ENCODE measurements at regions not wholly inside any gene's neighbourhood (a gene's known extent, or its start where the extent isn't known, plus 50 kb on each side); places are given as distances from the start of the nearest gene placed in this dataset.
"Not testable (repeated sequence)": the region's sequence is repeated elsewhere in the genome, so short reads cannot be mapped to it uniquely, and the experiment has no call there.

DNA sequence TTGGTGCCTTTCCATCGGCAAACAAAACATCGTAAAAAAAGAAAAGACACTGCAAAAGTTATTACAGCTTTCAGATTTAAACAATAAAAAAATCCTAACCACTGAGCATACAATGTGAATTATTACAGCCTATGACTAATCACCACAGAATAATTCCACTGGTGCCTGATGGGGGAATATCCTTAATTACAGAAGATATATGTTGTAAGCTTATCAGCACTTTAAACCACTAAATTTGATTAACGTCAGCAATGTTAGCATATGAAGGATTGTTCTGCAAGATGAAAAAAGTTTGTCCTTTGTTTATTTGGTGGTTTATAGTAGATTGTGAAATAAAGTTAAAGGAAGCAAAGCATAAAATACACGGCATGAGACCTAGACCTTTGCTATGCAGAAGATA is 210.2 kb upstream of the ADAMTS3 start:
- no peak for DNase-seq (ENCODE audit: low read depth in 2 of 2)

DNA sequence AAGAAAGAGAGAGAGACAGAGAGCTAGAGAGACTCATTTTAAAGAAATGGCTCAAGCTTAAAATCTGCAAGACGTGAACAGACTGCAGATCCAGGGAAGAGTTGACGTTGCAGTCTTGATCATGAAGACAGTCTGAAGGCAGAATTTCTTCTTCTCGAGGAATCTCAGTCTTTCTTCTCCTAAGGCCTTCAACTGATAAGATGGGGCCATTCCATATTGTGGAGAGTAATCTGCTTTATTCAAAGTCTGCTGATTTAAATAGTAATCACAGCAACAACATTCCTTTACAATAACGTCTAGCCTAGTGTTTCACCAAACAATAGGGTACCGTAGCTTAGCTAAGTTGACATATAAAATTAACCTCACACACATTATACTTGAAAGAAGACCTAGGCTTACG is 208.4 kb upstream of the ADAMTS3 start:
- no peak for DNase-seq (ENCODE audit: low read depth in 2 of 2)

DNA sequence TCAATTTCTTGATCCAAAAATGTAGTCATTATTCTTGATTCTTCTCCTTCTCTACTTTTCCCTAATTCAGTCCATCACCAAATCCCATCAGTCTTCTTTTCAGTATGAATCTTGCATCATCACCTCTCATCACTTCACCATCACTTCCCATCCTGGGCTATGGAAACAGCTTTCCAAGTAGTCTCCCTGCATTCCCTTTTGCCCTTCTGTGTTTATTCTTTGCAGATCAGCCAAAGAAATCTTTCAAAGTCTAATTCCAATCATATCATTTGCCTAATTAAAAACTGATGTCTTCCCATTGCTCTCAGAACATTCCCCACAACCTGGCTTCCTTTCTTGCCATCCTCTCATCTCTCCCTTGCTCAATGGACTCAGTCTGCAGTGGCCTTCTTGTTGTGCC is 201.7 kb upstream of the ADAMTS3 start:
- no peak for DNase-seq (ENCODE audit: low read depth in 2 of 2)

DNA sequence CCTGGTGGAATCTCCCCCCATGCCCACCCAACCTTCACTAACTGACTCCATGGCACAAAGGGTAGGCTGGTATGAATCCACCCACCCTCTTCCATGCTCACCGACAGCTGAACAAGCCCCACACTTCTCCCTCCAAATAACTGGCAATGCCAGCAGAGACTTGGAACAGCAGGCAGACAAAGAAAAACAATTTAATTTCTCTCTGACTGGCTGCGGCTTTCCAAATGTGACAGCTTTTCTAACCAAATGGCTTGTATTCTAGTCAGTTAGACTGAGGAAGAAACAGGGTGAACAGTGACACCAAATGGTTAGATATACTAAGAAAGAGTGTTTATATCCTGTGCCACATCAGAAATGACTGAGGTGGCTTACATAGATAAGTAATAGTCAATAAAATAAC is 199.3 kb upstream of the ADAMTS3 start:
- DNase-seq (ENCODE audit: low read depth in 2 of 2): no peak

DNA sequence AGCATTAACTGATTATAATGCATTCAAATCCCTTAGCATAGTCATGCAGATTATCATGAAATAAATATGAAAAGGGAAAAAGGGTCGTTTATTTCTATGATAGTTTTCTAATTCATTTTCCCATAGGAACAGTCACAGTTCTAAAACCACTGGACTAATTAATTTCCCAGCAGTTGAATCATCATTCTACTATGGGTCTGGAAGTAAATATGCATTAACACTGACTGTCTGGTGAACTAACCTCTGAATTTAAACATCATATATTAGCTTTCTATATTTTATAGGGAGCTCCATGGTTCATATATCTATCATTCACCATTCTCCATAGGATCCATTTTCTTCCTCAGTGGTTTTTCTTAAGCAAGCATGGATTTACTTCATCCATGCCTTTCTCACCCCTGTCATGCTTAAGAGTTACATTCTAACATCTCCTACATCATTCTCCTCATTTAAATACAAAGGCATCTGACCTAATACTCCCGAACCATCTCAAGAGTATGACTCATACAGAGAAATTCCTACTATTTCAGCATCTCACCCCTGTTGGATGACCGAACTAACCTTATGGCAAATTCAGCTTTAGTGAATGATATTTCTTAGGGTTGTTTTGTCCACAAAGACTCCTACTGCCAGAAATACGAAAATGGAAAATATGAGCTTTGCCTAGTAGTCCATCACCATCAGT is 198.7 kb upstream of the ADAMTS3 start:
- no peak for DNase-seq (ENCODE audit: low read depth in 2 of 2)

DNA sequence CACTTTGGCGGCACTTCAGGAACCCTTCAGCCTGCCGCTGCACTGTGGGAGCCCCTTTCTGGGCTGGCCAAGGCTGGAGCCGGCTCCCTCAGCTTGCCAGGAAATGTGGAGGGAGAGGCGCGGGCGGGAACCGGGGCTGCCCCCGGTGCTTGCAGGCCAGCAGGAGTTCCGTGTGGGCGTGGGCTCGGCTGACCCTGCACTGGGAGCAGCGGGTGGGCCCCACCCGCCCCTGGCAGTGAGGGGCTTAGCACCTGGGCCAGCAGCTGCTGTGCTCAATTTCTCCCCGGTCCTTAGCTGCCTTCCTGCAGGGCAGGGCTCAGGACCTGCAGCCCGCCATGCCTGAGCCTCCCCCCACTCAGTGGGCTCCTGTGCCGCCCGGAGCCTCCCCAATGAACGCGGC is 196.8 kb upstream of the ADAMTS3 start:
- DNase-seq (ENCODE audit: low read depth in 2 of 2): not testable (repeated sequence)

DNA sequence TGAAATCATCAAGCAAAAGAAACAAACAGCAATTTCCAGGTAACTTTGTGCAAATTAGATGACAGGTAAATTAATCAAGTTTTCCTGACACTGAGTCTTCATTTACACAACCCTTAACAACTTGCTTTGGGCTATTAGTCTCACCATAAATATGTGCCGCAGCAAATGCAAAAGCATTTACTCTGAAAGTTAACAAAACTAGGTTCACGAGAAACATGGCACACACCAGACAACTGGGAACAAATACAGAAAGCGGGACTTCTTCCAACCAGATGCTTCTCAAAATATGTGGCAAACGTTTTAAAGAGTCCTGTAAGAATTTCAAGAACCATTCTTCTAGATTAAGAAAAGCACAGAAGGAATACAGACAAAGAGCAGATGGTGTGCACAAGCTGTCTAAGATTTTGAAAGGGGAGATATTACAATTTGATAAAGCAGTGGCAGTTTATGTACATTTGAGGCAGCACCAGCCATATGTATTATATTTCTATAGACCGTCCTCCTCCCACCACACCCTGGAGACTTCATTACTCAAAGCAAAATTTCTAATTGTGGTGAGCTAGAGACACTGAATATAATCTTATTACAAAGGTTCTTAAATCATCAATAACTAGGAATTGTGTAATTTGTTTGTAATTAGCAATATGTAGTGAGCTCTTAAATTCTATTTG is 192.5 kb upstream of the ADAMTS3 start:
- no peak for DNase-seq (ENCODE audit: low read depth in 2 of 2)

DNA sequence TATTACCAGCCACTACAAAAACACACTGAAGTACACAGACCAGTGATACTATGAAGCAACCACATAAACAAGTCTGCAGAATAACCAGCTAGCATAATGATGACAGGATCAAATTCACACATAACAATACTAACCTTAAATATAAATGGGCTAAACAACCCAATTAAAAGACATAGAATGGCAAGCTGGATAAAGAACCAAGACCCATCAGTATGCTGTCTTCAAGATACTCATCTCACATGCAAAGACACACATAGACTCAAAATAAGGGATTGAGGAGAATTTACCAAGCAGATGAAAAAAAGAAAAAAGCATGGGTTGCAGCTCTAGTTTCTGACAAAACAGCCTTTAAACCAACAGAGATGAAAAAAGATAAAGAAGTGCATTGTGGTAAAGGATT is 184.4 kb upstream of the ADAMTS3 start:
- DNase-seq (ENCODE audit: low read depth in 2 of 2): not testable (repeated sequence)

DNA sequence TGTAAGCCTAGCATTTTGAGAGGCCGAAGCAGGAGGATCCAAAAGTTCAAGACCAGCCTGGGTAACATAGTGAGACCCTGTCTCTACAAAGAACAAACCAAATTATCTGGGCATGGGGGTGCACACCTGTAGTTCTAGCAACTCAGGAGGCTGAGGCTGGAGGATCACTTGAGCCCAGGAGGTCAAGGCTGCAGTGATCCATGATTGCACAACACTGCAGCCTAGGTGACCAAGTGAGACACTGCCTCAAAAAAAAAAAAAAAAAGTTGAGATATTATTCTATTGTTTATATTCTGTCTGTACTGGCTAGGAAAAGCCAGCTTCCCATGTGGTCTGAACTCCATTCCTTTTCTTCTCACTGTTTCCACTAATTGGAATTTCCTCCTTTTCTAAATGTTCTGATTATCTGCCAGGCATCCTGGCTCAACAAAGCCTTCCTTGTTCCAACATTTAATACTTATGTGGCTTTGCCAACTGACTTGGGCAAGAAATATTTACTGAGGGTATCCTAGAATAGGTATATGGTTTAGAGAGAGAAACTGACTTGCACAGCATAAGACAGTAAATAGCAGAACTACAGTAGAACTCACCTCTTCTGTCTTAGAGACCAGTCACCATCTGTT is 175.2 kb upstream of the ADAMTS3 start:
- peak in 1 of 2 donors; percentile 13 for DNase-seq (ENCODE audit: low read depth in 2 of 2)

DNA sequence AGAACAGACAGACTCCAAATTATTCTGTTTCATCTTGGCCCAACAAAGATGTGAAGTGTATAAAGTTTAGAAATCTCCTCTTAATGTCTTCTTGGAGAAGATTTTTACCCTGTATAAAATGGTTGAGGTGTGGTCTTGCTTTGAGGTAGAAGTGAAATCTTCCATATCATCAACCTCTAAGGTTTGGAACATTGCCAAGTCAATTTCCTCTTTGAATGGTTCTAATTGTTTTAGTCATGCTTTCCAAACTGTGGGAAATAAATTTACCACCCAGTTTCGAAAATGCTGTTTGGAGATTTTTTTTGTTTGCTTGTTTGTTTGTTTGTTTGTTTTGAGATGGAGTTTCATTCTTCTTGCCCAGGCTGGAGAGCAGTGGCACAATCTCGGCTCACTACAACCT is 174.1 kb upstream of the ADAMTS3 start:
- no peak for DNase-seq (ENCODE audit: low read depth in 2 of 2)

DNA sequence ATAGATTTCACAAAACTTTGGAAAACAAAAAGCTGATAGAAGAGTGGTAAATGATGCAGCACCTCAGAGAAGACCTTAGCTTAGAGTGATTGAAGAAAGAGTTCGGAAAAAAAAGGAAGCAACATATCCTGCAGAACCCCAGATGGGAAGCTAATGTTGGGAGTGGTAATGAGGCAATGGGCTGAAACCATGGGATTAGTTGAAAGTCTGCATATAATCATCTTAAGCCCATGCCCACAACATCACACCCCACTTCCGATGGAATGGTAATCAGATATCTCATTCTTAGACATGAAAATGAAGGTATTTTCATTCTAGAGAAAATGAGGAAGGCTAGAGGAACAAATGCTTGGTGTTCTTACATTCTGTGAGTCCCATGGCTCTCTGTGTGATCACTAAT is 146.3 kb upstream of the ADAMTS3 start:
- DNase-seq (ENCODE audit: low read depth in 2 of 2): no peak

DNA sequence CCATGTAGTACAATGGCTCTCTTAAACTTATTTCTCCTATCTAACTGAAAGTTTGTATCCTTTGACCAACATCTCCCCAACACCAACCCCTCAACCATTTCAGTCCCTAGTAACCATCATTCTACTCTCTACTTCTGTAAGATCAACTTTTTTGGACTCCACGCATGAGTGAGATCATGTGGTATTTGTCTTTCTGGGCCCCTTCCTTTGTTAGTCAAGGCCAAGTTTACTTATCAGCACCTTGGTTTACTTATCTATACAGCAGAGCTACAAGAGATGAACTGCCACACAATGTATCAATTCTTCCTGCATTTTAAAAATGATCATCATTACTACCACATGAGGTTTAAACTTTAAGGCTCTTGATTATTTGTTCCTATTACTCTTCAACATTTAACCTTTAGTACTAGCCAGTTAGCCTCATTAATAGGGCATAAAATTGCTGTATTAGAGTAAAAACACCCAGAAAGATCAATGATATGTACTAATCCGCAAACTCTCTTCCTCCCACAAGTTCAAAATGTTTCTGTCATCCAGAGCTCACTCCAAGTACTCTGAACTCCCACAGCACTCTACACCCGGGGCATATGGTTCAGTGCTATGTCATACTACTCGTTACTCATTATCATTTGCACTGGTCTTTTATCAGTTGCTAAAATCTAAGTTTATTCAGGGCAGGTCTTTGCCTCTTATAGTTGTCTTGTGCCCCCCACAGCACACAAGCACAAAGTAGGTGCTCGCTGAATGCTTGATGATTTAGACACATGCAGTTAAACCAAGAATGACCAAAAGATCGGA is 145.7 kb upstream of the ADAMTS3 start:
- no peak for DNase-seq (ENCODE audit: low read depth in 2 of 2)

DNA sequence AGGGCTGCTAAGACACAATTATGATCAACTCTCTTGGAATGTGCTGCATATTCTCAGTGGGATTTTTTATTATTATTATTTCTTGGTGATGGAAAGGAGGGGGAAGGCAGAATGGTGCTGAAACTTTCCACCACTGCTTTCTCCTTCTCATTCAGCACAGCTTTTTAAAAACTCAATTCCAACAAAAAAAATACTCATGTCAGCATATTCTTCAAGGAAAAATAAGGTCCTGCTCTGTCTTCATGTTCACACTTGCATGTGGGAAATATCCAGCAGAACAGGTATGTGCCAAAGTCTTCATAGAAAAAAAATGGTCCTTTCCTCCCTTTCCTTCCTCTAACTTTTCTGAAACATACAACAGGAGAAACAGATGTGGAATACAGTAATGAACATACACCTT is 144.0 kb upstream of the ADAMTS3 start:
- DNase-seq (ENCODE audit: low read depth in 2 of 2): no peak

DNA sequence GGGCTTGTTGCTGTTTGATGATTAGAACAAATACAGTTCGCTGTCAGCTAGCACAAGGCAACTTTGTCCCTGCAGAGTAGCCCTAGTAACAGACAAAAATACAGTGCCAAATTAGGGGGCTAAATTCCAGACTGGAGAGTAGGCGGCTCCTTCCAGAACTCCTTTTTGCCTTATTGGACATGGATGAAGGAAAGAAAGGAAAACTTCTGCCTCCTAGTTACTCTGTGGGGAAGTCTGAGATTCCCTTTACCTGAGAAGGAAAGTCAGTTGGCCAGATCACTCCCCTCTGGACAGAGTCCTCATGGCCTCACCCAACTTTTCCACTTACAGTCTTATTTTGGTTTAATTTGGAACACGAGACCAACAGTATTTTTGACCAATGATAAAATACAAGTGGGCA is 140.5 kb upstream of the ADAMTS3 start:
- DNase-seq (ENCODE audit: low read depth in 2 of 2): no peak

DNA sequence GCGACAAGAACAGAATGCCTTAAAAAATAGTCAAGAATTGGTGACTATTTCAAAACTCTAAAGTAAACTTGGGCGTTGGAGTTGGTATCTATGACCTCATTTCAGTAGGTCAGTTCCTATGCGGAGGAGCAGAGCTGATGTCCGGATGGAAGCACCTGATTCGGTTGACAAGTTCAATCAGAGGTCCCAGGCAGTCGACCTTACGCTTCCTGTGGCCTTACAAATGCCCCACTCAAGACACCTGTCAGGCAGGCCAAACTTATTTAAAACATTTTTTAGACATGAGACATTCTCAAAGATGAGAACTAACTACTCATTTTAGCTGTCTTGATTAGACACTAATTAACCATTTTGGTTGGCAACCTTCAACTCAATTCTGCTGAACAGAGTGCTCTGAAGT is 137.7 kb upstream of the ADAMTS3 start:
- no peak for DNase-seq (ENCODE audit: low read depth in 2 of 2)

DNA sequence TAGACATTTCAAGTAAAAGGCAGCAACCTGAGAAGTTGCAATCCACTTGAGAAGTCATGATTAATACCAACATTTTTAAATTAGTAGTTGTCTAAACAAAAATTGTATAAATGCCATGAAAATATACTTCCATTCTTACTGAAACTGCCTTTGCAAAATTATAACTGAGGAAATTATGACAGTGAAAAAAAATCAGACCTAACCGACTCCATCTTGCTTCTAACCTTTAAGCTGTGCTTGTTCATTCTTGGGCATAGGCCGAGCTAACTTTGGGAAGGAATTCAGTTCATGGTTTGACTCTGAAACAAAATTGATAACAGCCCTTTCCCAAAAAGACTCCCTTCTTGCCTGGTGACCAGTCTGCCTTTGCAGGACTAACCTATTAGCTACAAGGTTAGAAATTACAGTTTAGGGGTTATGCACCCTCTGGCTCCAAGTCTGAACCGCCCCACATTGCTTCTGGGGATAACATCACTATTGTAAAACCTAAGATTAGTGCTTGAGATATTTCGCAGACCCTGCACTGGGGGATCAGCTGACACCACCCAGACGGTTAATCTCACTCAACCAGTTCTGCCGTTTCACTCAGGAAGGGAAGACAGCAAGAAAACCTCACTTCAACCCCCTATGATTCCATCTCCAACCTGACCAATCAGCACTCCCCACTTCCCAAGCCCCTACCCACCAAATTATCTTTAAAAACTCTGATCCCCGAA is 136.1 kb upstream of the ADAMTS3 start:
- not testable (repeated sequence) for DNase-seq (ENCODE audit: low read depth in 2 of 2)

DNA sequence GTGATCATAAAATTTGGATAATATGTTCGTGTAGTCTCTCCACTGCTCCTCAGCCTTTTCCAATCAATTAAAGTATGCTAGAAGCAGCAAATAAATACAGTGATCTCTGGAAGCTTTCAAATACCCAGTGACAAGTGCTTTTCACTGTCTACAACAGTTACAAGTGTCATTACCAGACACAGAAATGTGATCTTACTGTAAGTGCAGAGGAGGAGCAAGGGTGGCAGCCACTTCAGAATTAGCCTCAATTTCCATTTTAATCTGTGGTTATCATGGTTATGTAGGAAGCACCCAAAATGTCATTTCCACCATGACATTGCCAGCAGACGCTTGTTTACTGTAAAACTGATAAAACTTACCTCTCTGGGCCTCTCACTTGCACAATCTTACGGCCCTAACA is 133.9 kb upstream of the ADAMTS3 start:
- DNase-seq (ENCODE audit: low read depth in 2 of 2): no peak

DNA sequence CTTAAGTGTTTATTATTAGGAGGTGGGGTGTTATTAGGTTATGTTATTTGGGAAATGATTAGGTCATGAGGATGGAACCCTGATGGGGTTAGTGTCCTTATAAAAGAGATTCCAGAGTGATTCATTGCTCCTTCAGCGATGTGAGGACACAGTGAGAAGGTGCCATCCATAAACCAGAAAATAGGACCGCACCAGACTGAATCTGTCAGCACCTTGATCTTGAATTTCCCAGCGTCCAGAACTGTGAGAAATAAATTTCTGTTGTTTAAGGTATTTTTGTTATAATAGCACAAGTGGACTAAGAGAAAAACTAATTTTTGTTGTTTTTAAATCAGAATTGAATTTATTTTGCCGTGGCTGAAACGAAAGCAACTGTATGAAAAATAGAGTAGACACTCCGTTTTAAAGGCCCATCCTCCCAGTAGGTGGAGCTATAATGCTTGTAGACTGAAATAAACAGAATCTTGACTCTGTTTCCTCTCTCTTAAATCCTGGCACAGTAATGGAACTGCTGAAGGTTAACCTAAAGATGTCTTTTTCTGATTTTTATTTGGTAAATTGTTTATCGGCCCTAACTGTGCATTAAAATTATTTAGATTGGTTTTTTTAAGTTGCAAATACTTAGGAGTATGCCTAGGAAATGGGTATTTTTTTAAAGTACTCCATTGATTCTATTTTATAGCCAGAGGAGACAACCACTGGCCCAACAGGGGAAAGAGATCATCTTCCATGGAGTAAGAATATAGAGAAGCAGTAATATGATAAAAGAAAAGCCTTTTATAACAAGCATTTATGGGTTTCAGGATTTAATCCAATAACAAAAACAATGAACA is 133.2 kb upstream of the ADAMTS3 start:
- peak; percentile 39 to 66 for DNase-seq (ENCODE audit: low read depth in 2 of 2)

DNA sequence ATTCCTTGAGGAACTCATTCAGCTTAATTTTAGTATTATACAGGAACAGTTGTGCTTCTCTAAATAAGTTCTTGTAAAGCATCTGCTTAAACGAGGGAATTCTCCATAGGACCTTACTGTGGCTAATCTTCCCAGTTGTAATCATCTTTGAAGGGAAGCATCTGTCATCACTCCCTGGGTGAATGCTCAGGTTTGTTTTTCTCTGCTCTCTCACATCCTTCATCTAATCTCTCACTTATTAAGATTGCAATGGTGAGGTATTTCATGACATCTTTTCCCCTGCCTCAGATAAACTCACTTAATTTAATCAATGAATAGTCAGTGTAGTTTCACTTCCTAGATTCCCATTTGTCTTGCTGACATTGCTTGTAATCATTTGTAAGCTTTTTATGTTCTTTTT is 121.8 kb upstream of the ADAMTS3 start:
- DNase-seq (ENCODE audit: low read depth in 2 of 2): no peak

DNA sequence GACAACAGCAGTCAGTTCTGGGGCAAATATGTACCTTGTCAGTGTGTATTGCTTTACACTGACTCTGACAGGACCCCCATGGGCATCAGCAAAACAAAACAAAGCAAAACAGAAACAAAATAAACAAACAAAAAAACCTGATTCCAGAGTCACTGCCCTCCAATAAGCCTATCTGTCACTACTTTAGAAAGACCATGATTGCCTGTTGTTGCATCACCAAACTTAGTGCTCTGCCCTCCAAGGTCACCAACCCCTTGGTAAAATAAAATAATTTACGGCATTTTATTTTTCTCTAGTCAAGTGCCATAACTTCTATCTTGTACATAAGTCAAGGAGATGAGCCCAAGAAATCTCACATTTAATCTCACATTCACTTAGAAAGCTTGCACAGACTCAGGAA is 120.9 kb upstream of the ADAMTS3 start:
- DNase-seq (ENCODE audit: low read depth in 2 of 2): no peak

DNA sequence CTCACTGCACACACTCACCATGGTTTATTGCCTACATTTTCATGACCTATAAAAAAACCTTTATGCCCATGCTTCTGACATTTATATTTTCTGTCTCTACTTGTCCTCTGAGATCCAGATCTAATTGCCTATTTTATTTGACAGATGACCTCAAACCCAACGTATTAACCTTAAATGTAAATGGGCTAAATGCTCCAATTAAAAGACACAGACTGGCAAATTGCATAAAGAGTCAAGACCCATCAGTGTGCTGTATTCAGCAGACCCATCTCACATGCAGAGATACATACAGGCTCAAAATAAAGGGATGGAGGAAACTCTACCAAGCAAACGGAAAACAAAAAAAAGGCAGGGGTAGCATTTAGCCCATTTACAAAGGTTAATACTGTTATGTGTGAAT is 117.4 kb upstream of the ADAMTS3 start:
- DNase-seq (ENCODE audit: low read depth in 2 of 2): not testable (repeated sequence)
